Adrenal gland (tissue), 5 donors: ENCODE measurements at regions not wholly inside any gene's neighbourhood (a gene's known extent, or its start where the extent isn't known, plus 50 kb on each side); places are given as distances from the start of the nearest gene placed in this dataset.

Source experiments
- POLR2A ChIP-seq, 2 donors: fragments of 450-650 bp; IDR thresholded peaks; one replicate each; pipeline ENCODE4 v1.6.1; 2017; ENCODE audit warnings: antibody characterized with exemption in 2 of 2, mild to moderate bottlenecking in 2 of 2, moderate library complexity in 1 of 2
- TF ChIP-seq, protein P1 (sequence below), 6 experiments: fragments of 450-650 bp in 4 of 6; fragments of 200-600 bp in 2 of 6; sonication (generic) in 1 of 6; IDR thresholded peaks; 1 replicate in 5 of 6; 2 replicates in 1 of 6; pipeline versions ENCODE4 v1.5.1 to v1.8.0; 2016 to 2021; ENCODE audit warnings: antibody characterized with exemption in 6 of 6, mild to moderate bottlenecking in 2 of 6, moderate library complexity in 1 of 6
- donor health status: DM: no; HTN: no; CAD: no.

DNA sequence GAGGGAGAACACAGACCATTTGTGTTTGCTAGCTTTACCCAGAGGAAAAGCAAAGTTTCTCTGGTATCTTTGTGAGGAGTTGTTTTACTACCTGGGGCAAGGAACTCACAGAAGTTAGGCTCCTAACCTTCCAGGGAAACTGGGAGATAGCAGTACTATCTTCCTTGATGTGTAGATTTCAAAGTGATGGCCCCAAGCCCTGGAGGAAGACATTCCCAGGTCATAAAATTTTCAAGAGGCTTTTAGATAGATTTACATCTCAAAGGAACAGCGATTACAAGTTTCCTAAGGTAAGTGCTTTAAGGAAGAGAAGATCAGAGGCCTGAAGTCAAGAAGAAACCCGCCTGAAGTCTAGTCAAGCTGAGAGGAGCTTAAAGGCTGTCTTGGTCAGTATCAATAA is 1187.8 kb upstream of the TMEFF2 start:
- TF ChIP-seq POLR2A (IDR thresholded peaks at IDR 0.05), result no peak
- TF ChIP-seq, protein P1, sequence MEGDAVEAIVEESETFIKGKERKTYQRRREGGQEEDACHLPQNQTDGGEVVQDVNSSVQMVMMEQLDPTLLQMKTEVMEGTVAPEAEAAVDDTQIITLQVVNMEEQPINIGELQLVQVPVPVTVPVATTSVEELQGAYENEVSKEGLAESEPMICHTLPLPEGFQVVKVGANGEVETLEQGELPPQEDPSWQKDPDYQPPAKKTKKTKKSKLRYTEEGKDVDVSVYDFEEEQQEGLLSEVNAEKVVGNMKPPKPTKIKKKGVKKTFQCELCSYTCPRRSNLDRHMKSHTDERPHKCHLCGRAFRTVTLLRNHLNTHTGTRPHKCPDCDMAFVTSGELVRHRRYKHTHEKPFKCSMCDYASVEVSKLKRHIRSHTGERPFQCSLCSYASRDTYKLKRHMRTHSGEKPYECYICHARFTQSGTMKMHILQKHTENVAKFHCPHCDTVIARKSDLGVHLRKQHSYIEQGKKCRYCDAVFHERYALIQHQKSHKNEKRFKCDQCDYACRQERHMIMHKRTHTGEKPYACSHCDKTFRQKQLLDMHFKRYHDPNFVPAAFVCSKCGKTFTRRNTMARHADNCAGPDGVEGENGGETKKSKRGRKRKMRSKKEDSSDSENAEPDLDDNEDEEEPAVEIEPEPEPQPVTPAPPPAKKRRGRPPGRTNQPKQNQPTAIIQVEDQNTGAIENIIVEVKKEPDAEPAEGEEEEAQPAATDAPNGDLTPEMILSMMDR (IDR thresholded peaks at IDR 0.05), result no peak
